Inflammatory macrophage treated with lipopolysaccharide for 4 hours (primary cell): ENCODE measurements at regions not wholly inside any gene's neighbourhood (a gene's known extent, or its start where the extent isn't known, plus 50 kb on each side); places are given as distances from the start of the nearest gene placed in this dataset.

Experiments used
- DNase-seq: peaks from one replicate; pipeline ENCODE4 v3.0.0-alpha.2; 2020

GRCh38 chr10:128473911-128474310 lies 347.7 kb upstream of the MKI67 start:
- DNase-seq = no peak

- DNase-seq = no peak
Observed at GRCh38 chr10:128474571-128474970, 348.3 kb upstream of the MKI67 start.

GRCh38 chr10:128475686-128476367 lies 349.6 kb upstream of the MKI67 start:
- no peak for DNase-seq

GRCh38 chr10:128476368-128476725 lies 350.1 kb upstream of the MKI67 start:
- no peak for DNase-seq

GRCh38 chr10:128476845-128477244 lies 350.6 kb upstream of the MKI67 start:
- no peak for DNase-seq

GRCh38 chr10:128480601-128481000 lies 354.4 kb upstream of the MKI67 start:
- no peak for DNase-seq

GRCh38 chr10:128481152-128481840 lies 355.1 kb upstream of the MKI67 start:
- no peak for DNase-seq

GRCh38 chr10:128482052-128482451 lies 355.8 kb upstream of the MKI67 start:
- DNase-seq = no peak

- no peak for DNase-seq
Observed at GRCh38 chr10:128483216-128483615, 357.0 kb upstream of the MKI67 start.

GRCh38 chr10:128484041-128484440 lies 357.8 kb upstream of the MKI67 start:
- no peak for DNase-seq

GRCh38 chr10:128485701-128486235 lies 359.5 kb upstream of the MKI67 start:
- DNase-seq = no peak

GRCh38 chr10:128487517-128487916 lies 361.3 kb upstream of the MKI67 start:
- DNase-seq = no peak

- DNase-seq = no peak
Observed at GRCh38 chr10:128489324-128490247, 363.4 kb upstream of the MKI67 start.

- DNase-seq = no peak
Observed at GRCh38 chr10:128491686-128492085, 365.5 kb upstream of the MKI67 start.

GRCh38 chr10:128493811-128494210 lies 367.6 kb upstream of the MKI67 start:
- no peak for DNase-seq

- no peak for DNase-seq
Observed at GRCh38 chr10:128494665-128495064, 368.4 kb upstream of the MKI67 start.

GRCh38 chr10:128497660-128498377 lies 371.6 kb upstream of the MKI67 start:
- DNase-seq = no peak

- DNase-seq = no peak
Observed at GRCh38 chr10:128498378-128498730, 372.1 kb upstream of the MKI67 start.

- DNase-seq = no peak
Observed at GRCh38 chr10:128498746-128499145, 372.5 kb upstream of the MKI67 start.

GRCh38 chr10:128499486-128499885 lies 373.3 kb upstream of the MKI67 start:
- no peak for DNase-seq

- DNase-seq = no peak
Observed at GRCh38 chr10:128499956-128500355, 373.7 kb upstream of the MKI67 start.

- DNase-seq = no peak
Observed at GRCh38 chr10:128500642-128501041, 374.4 kb upstream of the MKI67 start.

GRCh38 chr10:128505346-128505745 lies 379.1 kb upstream of the MKI67 start:
- DNase-seq = no peak
